ENCODE measurements at regions not wholly inside any gene's neighbourhood (a gene's known extent, or its start where the extent isn't known, plus 50 kb on each side); places are given as distances from the start of the nearest gene placed in this dataset.

DNA sequence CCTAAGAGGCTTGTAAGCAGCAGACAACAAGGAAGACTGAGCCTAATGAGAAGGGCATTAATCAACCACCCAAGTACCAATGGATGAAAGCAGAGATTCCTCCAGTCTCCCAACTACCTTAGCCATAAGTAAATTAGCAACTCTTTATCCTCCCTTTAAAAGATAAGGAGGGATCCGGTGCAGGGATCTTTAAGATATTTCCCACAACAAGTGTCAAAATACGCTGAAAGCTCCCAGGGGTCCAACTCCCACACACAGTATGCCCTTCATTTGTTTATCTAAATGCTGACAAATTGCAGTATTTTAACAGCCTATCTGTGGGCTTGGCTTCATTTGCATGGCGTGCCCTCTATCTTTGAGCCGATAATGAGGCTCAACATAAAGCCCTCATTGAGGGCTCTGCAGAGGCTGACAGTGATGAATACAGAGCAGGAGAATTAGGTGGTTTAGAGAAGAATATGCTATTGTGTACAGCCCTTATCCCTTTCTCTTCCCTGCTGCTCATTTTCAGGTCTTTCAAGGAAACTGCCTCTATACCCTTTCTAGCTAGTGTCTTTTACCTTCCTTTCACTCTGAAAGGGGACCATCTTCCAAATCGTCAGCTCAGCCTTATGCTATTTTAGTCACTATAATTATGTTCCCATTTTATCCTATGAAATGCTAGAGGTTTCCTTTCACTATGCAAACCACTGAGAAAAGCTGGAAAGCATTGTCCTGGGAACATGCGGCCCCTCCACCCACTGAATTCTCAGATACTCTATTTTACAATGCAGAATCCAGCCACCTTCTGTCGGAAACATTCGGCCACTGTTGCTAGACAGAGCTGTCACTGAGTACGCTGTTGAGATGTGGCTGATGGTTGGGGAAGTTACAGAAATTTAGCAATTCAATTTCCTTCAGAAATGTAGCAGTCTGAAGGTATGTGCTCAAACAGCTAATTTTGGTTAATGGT, 575.2 kb upstream of the JAG1 start:
- TF ChIP-seq, protein P1, sequence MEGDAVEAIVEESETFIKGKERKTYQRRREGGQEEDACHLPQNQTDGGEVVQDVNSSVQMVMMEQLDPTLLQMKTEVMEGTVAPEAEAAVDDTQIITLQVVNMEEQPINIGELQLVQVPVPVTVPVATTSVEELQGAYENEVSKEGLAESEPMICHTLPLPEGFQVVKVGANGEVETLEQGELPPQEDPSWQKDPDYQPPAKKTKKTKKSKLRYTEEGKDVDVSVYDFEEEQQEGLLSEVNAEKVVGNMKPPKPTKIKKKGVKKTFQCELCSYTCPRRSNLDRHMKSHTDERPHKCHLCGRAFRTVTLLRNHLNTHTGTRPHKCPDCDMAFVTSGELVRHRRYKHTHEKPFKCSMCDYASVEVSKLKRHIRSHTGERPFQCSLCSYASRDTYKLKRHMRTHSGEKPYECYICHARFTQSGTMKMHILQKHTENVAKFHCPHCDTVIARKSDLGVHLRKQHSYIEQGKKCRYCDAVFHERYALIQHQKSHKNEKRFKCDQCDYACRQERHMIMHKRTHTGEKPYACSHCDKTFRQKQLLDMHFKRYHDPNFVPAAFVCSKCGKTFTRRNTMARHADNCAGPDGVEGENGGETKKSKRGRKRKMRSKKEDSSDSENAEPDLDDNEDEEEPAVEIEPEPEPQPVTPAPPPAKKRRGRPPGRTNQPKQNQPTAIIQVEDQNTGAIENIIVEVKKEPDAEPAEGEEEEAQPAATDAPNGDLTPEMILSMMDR (IDR thresholded peaks at IDR 0.05) = no peak
- TF ChIP-seq POLR2A (IDR thresholded peaks at IDR 0.05; ENCODE audit: low read depth) = no peak
- TF ChIP-seq POLR2AphosphoS5 (IDR thresholded peaks at IDR 0.05) = no peak
- TF ChIP-seq EP300 (IDR thresholded peaks at IDR 0.05) = no peak
- peaks cover 0 to 3% (median 0%) of the 10 kb centered on the region in 4 donors for H3K9me3 ChIP-seq
- no peaks in the 10 kb centered on the region for H3K4me1 ChIP-seq
- intact Hi-C loops (cut with DNase I) = no loop called here
- WGBS = 42% methylated on average over 9 of the region's 9 CpGs
- no peaks in the 10 kb centered on the region for H3K27me3 ChIP-seq
- H3K4me3 ChIP-seq = no peak overlapping the region
- H3K27ac ChIP-seq (replicated peaks in 1 of 4) = no peak overlapping the region
- no peaks in the 10 kb centered on the region for H3K36me3 ChIP-seq
- peak; percentile 37 for DNase-seq (ENCODE audit: extremely low spot score)

DNA sequence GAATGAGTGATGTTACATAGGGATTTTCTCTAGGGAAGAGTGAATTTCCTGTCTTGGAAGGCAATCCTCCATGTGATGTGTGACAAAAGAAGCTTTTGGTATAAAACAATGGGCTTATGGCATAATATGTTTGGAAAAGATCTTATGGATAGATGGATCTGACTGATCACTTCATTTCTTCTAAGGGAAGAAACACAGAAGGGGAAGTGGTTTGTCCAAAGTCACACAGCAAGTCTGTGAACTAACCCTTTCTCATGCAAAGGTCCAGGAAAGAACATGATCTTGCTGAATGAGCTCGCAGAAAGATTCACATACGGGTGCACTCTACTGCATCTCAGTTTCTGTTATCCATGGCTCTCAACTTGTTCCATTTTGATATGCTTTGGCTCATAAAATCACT, 575.9 kb upstream of the JAG1 start:
- Histone ChIP-seq H3K4me3 (no peak overlapping the region), H3K36me3 (no peaks in the 10 kb centered on the region), H3K27ac (replicated peaks in 1 of 4) (no peak overlapping the region), H3K27me3 (no peaks in the 10 kb centered on the region), H3K4me1 (no peaks in the 10 kb centered on the region), H3K9me3 (peaks cover 0 to 7% (median 5%) of the 10 kb centered on the region in 4 donors)
- intact Hi-C loops (cut with DNase I) = no loop called here
- WGBS = 79% methylated on average over 2 of the region's 2 CpGs
- DNase-seq (ENCODE audit: extremely low spot score) = no peak
- TF ChIP-seq, protein P1 (IDR thresholded peaks at IDR 0.05) = no peak
- no peak for TF ChIP-seq POLR2A (IDR thresholded peaks at IDR 0.05; ENCODE audit: low read depth)
- no peak for TF ChIP-seq POLR2AphosphoS5 (IDR thresholded peaks at IDR 0.05)
- TF ChIP-seq EP300 (IDR thresholded peaks at IDR 0.05) = no peak

DNA sequence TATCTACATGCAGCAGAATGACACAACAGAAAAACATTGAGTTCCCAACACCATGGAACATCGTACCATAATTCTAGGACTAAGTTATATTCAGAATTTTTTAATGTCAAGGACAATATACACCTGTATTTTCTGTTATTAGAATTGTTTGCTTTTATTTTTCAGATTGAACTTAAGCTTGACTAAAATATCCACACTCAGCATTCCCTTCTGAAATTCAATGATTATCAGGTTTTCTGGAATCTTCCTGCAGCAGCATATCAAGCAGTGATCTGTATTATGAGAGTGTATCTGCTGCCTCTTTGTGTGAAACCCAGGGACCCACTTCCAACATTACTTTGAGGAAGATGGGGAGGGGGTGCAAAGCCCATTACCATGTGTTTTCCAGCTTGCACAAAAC, 578.6 kb upstream of the JAG1 start:
- no peak for DNase-seq (ENCODE audit: extremely low spot score)
- Histone ChIP-seq H3K27ac (replicated peaks in 1 of 4) (no peak overlapping the region), H3K27me3 (no peaks in the 10 kb centered on the region), H3K4me3 (no peak overlapping the region), H3K9me3 (peaks cover 0 to 15% (median 6%) of the 10 kb centered on the region in 4 donors), H3K36me3 (no peaks in the 10 kb centered on the region), H3K4me1 (no peaks in the 10 kb centered on the region)
- intact Hi-C loops (cut with DNase I) = no loop called here
- WGBS = 97% methylated on average over 1 of the region's 1 CpG
- no peak for TF ChIP-seq POLR2AphosphoS5 (IDR thresholded peaks at IDR 0.05)
- TF ChIP-seq, protein P1 (IDR thresholded peaks at IDR 0.05) = no peak
- no peak for TF ChIP-seq POLR2A (IDR thresholded peaks at IDR 0.05; ENCODE audit: low read depth)
- TF ChIP-seq EP300 (IDR thresholded peaks at IDR 0.05) = no peak

DNA sequence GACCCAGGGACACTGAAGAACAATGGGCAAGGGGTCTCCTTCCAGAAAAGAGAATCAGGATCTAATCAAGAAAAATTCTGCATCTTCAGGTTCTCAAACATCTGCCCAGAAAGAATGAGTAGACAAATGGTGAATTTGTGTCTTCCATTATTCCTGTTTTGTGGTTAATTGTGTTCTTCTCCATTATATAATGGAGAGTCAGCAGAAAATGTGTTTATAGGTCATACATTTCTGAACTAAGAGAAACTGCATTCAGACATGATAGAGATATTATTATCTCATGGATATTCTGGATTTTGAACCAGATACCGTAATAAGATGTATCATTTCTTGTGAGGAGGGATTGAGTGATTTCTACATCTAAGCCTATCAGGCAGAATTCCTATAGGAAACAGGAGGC, 581.7 kb upstream of the JAG1 start:
- intact Hi-C loops (cut with DNase I) = no loop called here

More for the DNA sequence above, 581.7 kb upstream of the JAG1 start:
- WGBS = 91% methylated on average over 1 of the region's 1 CpG
- H3K36me3 ChIP-seq = no peaks in the 10 kb centered on the region
- no peak overlapping the region for H3K4me3 ChIP-seq
- H3K9me3 ChIP-seq = peaks cover 0 to 15% (median 6%) of the 10 kb centered on the region in 4 donors
- H3K4me1 ChIP-seq = no peaks in the 10 kb centered on the region
- H3K27me3 ChIP-seq = no peaks in the 10 kb centered on the region
- H3K27ac ChIP-seq (replicated peaks in 1 of 4) = no peak overlapping the region
- TF ChIP-seq POLR2A (IDR thresholded peaks at IDR 0.05; ENCODE audit: low read depth) = no peak
- TF ChIP-seq POLR2AphosphoS5 (IDR thresholded peaks at IDR 0.05) = no peak
- TF ChIP-seq, protein P1 (IDR thresholded peaks at IDR 0.05) = no peak
- TF ChIP-seq EP300 (IDR thresholded peaks at IDR 0.05) = no peak
- no peak for DNase-seq (ENCODE audit: extremely low spot score)
